ENCODE measurements at regions not wholly inside any gene's neighbourhood (a gene's known extent, or its start where the extent isn't known, plus 50 kb on each side); places are given as distances from the start of the nearest gene placed in this dataset.

DNA sequence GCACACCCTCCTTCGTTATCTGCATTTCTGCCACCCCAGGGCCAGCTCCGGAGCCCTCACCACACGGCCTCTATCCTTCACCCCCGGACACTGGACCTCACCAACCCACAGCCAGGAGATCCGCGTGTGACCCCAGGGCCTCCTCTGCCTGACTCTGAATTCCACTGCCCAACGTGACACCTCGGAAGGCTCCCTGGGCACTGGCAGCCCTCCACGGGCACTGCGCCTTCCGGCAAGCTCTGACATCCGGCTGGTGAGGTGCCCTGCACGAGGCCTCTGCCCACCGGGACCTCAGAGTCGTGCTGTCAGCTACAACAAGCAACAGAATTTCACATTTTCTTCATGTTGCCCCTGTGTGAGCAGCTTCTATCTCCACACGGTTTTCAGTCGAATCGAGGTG, 148.3 kb downstream of the CRYBB2 start:
- no peaks in the 10 kb centered on the region for H3K36me3 ChIP-seq (ENCODE audit: insufficient read depth, low read length)
- H3K27me3 ChIP-seq (ENCODE audit: insufficient read depth, low read length) = no peaks in the 10 kb centered on the region
- H3K27ac ChIP-seq (ENCODE audit: low read depth, low read length) = no peak overlapping the region
- no peak overlapping the region for H3K4me3 ChIP-seq (ENCODE audit: low read depth, low read length)
- H3K79me2 ChIP-seq (ENCODE audit: control insufficient read depth, insufficient read depth, low read length, unreplicated experiment) = peaks cover 2% of the 10 kb centered on the region
- H2AFZ ChIP-seq (ENCODE audit: low read length, unreplicated experiment) = no peak overlapping the region
- peaks cover 9% of the 10 kb centered on the region for H3K4me1 ChIP-seq (ENCODE audit: control insufficient read depth, insufficient read depth, low read length, unreplicated experiment)

DNA sequence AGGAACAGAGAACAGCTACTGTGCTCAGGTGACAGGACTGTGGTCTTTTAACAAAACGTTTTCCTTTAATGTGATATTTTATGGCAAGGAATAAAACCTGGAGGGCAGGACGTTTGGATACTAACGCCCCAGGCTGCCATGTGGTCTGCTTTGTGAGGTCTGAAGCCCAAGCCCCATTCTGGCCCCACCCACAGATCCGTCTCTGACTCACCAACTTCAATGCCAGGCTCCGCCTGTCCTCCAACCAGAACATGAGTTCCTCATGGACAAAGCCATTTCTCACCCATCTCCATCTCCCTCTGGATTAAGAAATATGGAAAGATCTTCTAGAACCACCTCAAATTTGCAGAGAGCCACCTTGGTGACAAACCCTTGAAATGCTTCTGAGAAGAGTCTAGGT, 148.8 kb downstream of the CRYBB2 start:
- peaks cover 9% of the 10 kb centered on the region for H3K4me1 ChIP-seq (ENCODE audit: control insufficient read depth, insufficient read depth, low read length, unreplicated experiment)
- H3K27ac ChIP-seq (ENCODE audit: low read depth, low read length) = no peak overlapping the region
- H3K79me2 ChIP-seq (ENCODE audit: control insufficient read depth, insufficient read depth, low read length, unreplicated experiment) = peaks cover 2% of the 10 kb centered on the region
- H3K4me3 ChIP-seq (ENCODE audit: low read depth, low read length) = no peak overlapping the region
- no peak overlapping the region for H2AFZ ChIP-seq (ENCODE audit: low read length, unreplicated experiment)
- H3K36me3 ChIP-seq (ENCODE audit: insufficient read depth, low read length) = no peaks in the 10 kb centered on the region
- no peaks in the 10 kb centered on the region for H3K27me3 ChIP-seq (ENCODE audit: insufficient read depth, low read length)

DNA sequence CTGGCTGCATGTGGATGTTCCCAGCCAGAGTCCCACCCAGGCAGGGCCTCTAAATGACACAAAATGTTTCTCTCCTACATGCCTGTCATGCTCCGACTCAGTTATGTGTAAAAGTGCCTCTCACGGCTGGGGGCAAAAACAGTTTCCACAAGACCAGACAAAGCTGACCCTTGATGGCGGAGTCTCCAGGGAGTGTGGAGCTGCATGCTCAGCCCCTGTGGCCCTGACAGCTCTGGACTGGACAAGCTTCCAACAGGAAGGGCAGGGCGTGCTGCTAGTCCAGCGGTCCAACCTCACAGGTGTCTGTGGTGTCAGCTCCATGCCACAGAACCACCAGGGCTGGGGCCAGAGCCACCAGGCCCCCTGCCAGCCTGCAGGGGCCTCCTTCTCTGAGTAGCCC, 149.6 kb downstream of the CRYBB2 start:
- Histone ChIP-seq H2AFZ (ENCODE audit: low read length, unreplicated experiment) (no peak overlapping the region), H3K27ac (ENCODE audit: low read depth, low read length) (no peak overlapping the region), H3K36me3 (ENCODE audit: insufficient read depth, low read length) (no peaks in the 10 kb centered on the region), H3K27me3 (ENCODE audit: insufficient read depth, low read length) (no peaks in the 10 kb centered on the region), H3K4me3 (ENCODE audit: low read depth, low read length) (no peak overlapping the region), H3K79me2 (ENCODE audit: control insufficient read depth, insufficient read depth, low read length, unreplicated experiment) (peaks cover 2% of the 10 kb centered on the region), H3K4me1 (ENCODE audit: control insufficient read depth, insufficient read depth, low read length, unreplicated experiment) (peaks cover 9% of the 10 kb centered on the region)

DNA sequence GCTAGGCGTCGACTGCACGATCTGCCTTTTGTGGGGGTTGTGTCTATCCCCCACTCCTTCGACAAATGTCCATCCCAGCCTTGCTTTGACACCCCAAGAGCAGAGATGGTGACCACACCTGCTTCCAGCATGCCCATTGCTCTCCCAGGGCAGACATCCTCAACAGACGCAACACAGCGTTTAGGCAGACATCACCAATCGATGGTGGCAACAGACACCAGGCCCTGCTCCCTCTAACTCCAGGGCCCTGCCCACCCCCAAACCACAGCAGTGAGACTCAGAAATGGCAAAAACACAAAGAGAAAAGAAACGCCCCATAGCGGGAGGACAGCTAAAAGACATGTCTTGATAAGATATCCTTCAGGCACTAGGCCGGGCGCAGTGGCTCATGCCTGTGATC, 150.9 kb downstream of the CRYBB2 start:
- Histone ChIP-seq H3K27ac (ENCODE audit: low read depth, low read length) (no peak overlapping the region), H3K4me3 (ENCODE audit: low read depth, low read length) (no peak overlapping the region), H3K79me2 (ENCODE audit: control insufficient read depth, insufficient read depth, low read length, unreplicated experiment) (peaks cover 2% of the 10 kb centered on the region), H2AFZ (ENCODE audit: low read length, unreplicated experiment) (no peak overlapping the region), H3K4me1 (ENCODE audit: control insufficient read depth, insufficient read depth, low read length, unreplicated experiment) (peaks cover 9% of the 10 kb centered on the region), H3K36me3 (ENCODE audit: insufficient read depth, low read length) (no peaks in the 10 kb centered on the region), H3K27me3 (ENCODE audit: insufficient read depth, low read length) (no peaks in the 10 kb centered on the region)

DNA sequence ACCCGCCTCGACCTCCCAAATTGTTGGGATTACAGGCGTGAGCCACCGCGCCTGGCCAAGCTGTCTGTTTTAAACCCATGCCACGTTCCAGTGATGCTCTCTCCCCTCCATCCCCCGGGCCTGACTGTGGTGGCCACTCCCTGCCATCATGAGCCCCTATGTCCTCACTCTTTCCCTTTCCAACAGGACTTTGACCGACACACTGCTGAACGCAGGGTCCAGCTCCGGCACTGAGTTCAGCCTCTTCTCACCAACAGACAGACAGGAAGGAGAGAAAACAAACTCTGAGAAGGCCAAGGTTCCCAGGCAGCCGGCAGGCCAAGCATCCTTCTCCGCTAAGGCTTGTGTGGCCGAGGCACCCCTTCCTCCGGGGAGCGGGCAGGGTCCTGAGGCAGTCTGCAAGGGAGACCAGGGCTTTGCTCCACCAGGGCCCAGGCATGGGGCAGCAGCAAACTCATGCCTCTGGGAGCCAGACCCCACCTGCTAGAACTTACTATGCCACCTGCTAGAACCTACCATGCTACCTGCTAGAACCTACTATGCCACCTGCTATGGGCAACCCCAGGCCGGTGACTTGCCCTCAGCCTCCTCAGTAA, 152.7 kb downstream of the CRYBB2 start:
- Histone ChIP-seq H3K79me2 (ENCODE audit: control insufficient read depth, insufficient read depth, low read length, unreplicated experiment) (peaks cover 2% of the 10 kb centered on the region), H3K27me3 (ENCODE audit: insufficient read depth, low read length) (no peaks in the 10 kb centered on the region), H3K27ac (ENCODE audit: low read depth, low read length) (no peak overlapping the region), H2AFZ (ENCODE audit: low read length, unreplicated experiment) (no peak overlapping the region), H3K4me1 (ENCODE audit: control insufficient read depth, insufficient read depth, low read length, unreplicated experiment) (peaks cover 9% of the 10 kb centered on the region), H3K36me3 (ENCODE audit: insufficient read depth, low read length) (no peaks in the 10 kb centered on the region), H3K4me3 (ENCODE audit: low read depth, low read length) (no peak overlapping the region)

DNA sequence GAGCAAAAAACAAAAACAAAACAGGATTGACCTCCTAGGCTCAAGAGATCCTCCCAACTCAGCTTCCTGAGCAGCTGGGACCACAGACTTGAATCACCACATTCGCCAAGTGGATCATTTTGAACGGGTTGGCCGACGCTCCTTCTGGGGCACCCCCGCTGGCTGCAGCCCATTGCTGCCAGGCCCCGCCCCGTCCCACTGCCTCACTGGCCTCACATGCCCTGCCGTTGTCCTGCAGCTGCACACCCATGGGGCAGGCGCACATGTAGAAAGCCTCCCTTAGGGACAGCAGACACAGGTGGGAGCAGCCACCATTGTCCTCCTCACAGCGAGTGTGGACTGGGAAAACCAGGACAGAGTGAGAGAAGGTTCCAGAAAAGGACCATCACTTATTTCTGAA, 154.5 kb downstream of the CRYBB2 start:
- Histone ChIP-seq H3K36me3 (ENCODE audit: insufficient read depth, low read length) (no peaks in the 10 kb centered on the region), H3K4me1 (ENCODE audit: control insufficient read depth, insufficient read depth, low read length, unreplicated experiment) (no peaks in the 10 kb centered on the region), H3K79me2 (ENCODE audit: control insufficient read depth, insufficient read depth, low read length, unreplicated experiment) (peaks cover 2% of the 10 kb centered on the region), H2AFZ (ENCODE audit: low read length, unreplicated experiment) (no peak overlapping the region), H3K27ac (ENCODE audit: low read depth, low read length) (no peak overlapping the region), H3K4me3 (ENCODE audit: low read depth, low read length) (no peak overlapping the region), H3K27me3 (ENCODE audit: insufficient read depth, low read length) (no peaks in the 10 kb centered on the region)

DNA sequence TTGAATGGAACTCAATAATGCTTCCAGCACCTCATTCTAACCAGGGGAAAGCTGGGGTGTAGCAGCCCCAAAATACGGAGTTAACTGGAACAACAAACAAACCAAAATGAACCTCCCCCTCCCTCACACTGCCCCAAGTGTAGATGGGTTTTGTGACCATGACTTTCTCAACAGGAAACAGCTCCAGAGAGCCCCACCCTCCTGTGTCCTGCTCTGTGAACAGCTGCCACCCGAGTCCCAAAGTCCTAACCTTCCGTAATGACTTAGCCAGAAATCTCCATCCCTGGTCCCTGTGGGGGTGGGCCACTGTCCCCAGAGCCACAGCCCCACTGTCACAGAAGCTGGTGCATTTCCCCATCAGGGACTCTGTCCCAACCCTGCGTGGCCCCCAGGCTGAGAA, 155.4 kb downstream of the CRYBB2 start:
- Histone ChIP-seq H2AFZ (ENCODE audit: low read length, unreplicated experiment) (no peak overlapping the region), H3K36me3 (ENCODE audit: insufficient read depth, low read length) (no peaks in the 10 kb centered on the region), H3K27ac (ENCODE audit: low read depth, low read length) (no peak overlapping the region), H3K79me2 (ENCODE audit: control insufficient read depth, insufficient read depth, low read length, unreplicated experiment) (peaks cover 2% of the 10 kb centered on the region), H3K4me3 (ENCODE audit: low read depth, low read length) (no peak overlapping the region), H3K27me3 (ENCODE audit: insufficient read depth, low read length) (no peaks in the 10 kb centered on the region), H3K4me1 (ENCODE audit: control insufficient read depth, insufficient read depth, low read length, unreplicated experiment) (no peaks in the 10 kb centered on the region)

DNA sequence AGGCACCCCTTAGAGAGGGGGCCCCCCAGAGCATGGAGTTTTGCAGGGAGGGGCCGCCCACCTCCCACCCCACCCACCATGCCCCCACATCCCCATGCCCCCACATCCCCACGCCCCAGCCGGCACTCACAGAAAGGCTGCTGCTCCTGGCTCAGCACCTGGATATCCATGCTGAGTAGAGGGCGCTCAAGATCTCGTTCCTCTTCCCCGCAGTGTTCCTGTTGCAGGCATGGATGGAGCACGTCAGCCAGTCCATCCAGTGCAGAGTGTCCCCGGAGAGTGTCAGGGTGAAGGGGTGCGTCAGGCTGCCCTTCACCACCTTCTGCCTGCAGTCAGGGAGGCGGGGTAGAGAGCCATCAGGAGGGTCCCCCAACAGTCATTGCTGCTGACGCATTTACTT, 156.2 kb downstream of the CRYBB2 start:
- Histone ChIP-seq H3K27me3 (ENCODE audit: insufficient read depth, low read length) (no peaks in the 10 kb centered on the region), H3K79me2 (ENCODE audit: control insufficient read depth, insufficient read depth, low read length, unreplicated experiment) (peaks cover 2% of the 10 kb centered on the region), H2AFZ (ENCODE audit: low read length, unreplicated experiment) (no peak overlapping the region), H3K27ac (ENCODE audit: low read depth, low read length) (no peak overlapping the region), H3K4me1 (ENCODE audit: control insufficient read depth, insufficient read depth, low read length, unreplicated experiment) (no peaks in the 10 kb centered on the region), H3K4me3 (ENCODE audit: low read depth, low read length) (no peak overlapping the region), H3K36me3 (ENCODE audit: insufficient read depth, low read length) (no peaks in the 10 kb centered on the region)

DNA sequence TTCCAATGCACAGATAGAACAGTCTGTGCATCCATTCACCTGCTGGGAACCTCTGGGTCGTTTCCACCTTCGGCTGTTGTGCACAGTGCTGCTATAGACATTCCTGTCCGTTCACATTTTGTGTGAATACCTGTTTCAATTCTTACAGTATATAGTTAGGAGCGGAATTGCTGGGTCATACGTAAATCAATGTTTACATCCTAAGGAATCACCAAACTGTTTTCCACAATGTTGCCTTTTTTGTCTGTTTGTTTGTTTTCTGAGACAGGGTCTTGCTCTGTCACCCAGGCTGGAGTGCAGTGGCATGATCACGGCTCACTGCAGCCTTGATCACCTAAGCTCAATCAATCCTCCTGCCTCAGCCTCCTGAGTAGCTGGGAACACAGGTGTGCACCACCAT, 158.3 kb downstream of the CRYBB2 start:
- no peak overlapping the region for H2AFZ ChIP-seq (ENCODE audit: low read length, unreplicated experiment)
- no peaks in the 10 kb centered on the region for H3K36me3 ChIP-seq (ENCODE audit: insufficient read depth, low read length)
- H3K4me3 ChIP-seq (ENCODE audit: low read depth, low read length) = no peak overlapping the region
- H3K4me1 ChIP-seq (ENCODE audit: control insufficient read depth, insufficient read depth, low read length, unreplicated experiment) = no peaks in the 10 kb centered on the region
- no peaks in the 10 kb centered on the region for H3K79me2 ChIP-seq (ENCODE audit: control insufficient read depth, insufficient read depth, low read length, unreplicated experiment)
- no peak overlapping the region for H3K27ac ChIP-seq (ENCODE audit: low read depth, low read length)
- H3K27me3 ChIP-seq (ENCODE audit: insufficient read depth, low read length) = no peaks in the 10 kb centered on the region

DNA sequence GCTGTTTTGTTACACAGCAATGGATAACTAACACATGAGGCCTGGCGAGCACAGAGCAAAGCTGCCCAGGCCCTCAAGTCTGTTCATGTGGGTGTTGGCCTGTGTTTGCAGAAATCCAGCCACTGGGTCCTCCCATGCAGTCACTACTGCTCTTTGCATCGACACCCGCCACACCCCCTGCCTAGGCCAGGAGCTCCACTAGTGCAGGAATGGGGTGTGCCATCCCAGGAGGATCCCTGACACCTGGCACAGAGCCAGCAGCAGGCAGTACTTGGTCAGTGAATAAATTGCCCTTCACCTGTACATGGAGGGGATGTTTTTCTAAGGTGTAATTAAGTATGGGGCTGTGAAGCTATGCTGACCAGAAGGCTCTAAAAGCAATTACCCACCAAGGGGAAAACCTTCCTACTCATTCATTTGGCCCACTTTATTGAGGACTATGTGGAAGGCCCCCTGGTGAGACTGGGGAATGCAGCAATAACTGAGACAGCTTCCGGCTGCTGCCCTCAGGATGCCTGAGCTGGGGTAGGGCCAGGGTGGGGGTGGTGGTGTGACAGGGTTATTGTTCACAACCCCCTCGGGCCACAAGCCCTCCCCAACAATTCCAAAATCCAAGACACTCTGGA, 160.8 kb downstream of the CRYBB2 start:
- no peak overlapping the region for H2AFZ ChIP-seq (ENCODE audit: low read length, unreplicated experiment)
- no peaks in the 10 kb centered on the region for H3K4me1 ChIP-seq (ENCODE audit: control insufficient read depth, insufficient read depth, low read length, unreplicated experiment)
- no peak overlapping the region for H3K27ac ChIP-seq (ENCODE audit: low read depth, low read length)
- no peaks in the 10 kb centered on the region for H3K27me3 ChIP-seq (ENCODE audit: insufficient read depth, low read length)
- H3K36me3 ChIP-seq (ENCODE audit: insufficient read depth, low read length) = no peaks in the 10 kb centered on the region
- H3K4me3 ChIP-seq (ENCODE audit: low read depth, low read length) = no peak overlapping the region
- no peaks in the 10 kb centered on the region for H3K79me2 ChIP-seq (ENCODE audit: control insufficient read depth, insufficient read depth, low read length, unreplicated experiment)

DNA sequence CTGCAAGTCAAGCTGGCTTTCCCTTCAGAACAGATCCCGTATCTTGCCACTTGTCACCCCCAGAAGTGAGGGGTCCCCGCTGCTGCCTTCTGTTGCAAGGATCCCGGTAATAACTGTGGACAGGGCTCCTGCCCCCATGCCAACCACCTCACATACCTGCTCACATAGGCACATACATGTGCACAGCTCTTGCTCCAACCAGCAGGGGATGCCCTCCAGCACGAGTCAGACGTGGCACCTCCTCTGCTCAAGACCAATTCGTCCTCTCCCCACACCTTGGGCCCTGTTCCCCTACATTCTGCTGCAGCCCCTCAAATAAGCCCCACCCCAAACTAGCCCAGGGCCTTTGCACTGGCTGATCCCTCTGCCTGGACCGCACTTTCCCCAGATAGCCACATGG, 163.3 kb downstream of the CRYBB2 start:
- H3K27ac ChIP-seq (ENCODE audit: low read depth, low read length) = no peak overlapping the region
- no peak overlapping the region for H2AFZ ChIP-seq (ENCODE audit: low read length, unreplicated experiment)
- no peaks in the 10 kb centered on the region for H3K4me1 ChIP-seq (ENCODE audit: control insufficient read depth, insufficient read depth, low read length, unreplicated experiment)
- H3K4me3 ChIP-seq (ENCODE audit: low read depth, low read length) = no peak overlapping the region
- peaks cover 2% of the 10 kb centered on the region for H3K79me2 ChIP-seq (ENCODE audit: control insufficient read depth, insufficient read depth, low read length, unreplicated experiment)
- H3K36me3 ChIP-seq (ENCODE audit: insufficient read depth, low read length) = no peaks in the 10 kb centered on the region
- no peaks in the 10 kb centered on the region for H3K27me3 ChIP-seq (ENCODE audit: insufficient read depth, low read length)
